ENCODE measurements at regions not wholly inside any gene's neighbourhood (a gene's known extent, or its start where the extent isn't known, plus 50 kb on each side); places are given as distances from the start of the nearest gene placed in this dataset.

- TF ChIP-seq, protein P1, sequence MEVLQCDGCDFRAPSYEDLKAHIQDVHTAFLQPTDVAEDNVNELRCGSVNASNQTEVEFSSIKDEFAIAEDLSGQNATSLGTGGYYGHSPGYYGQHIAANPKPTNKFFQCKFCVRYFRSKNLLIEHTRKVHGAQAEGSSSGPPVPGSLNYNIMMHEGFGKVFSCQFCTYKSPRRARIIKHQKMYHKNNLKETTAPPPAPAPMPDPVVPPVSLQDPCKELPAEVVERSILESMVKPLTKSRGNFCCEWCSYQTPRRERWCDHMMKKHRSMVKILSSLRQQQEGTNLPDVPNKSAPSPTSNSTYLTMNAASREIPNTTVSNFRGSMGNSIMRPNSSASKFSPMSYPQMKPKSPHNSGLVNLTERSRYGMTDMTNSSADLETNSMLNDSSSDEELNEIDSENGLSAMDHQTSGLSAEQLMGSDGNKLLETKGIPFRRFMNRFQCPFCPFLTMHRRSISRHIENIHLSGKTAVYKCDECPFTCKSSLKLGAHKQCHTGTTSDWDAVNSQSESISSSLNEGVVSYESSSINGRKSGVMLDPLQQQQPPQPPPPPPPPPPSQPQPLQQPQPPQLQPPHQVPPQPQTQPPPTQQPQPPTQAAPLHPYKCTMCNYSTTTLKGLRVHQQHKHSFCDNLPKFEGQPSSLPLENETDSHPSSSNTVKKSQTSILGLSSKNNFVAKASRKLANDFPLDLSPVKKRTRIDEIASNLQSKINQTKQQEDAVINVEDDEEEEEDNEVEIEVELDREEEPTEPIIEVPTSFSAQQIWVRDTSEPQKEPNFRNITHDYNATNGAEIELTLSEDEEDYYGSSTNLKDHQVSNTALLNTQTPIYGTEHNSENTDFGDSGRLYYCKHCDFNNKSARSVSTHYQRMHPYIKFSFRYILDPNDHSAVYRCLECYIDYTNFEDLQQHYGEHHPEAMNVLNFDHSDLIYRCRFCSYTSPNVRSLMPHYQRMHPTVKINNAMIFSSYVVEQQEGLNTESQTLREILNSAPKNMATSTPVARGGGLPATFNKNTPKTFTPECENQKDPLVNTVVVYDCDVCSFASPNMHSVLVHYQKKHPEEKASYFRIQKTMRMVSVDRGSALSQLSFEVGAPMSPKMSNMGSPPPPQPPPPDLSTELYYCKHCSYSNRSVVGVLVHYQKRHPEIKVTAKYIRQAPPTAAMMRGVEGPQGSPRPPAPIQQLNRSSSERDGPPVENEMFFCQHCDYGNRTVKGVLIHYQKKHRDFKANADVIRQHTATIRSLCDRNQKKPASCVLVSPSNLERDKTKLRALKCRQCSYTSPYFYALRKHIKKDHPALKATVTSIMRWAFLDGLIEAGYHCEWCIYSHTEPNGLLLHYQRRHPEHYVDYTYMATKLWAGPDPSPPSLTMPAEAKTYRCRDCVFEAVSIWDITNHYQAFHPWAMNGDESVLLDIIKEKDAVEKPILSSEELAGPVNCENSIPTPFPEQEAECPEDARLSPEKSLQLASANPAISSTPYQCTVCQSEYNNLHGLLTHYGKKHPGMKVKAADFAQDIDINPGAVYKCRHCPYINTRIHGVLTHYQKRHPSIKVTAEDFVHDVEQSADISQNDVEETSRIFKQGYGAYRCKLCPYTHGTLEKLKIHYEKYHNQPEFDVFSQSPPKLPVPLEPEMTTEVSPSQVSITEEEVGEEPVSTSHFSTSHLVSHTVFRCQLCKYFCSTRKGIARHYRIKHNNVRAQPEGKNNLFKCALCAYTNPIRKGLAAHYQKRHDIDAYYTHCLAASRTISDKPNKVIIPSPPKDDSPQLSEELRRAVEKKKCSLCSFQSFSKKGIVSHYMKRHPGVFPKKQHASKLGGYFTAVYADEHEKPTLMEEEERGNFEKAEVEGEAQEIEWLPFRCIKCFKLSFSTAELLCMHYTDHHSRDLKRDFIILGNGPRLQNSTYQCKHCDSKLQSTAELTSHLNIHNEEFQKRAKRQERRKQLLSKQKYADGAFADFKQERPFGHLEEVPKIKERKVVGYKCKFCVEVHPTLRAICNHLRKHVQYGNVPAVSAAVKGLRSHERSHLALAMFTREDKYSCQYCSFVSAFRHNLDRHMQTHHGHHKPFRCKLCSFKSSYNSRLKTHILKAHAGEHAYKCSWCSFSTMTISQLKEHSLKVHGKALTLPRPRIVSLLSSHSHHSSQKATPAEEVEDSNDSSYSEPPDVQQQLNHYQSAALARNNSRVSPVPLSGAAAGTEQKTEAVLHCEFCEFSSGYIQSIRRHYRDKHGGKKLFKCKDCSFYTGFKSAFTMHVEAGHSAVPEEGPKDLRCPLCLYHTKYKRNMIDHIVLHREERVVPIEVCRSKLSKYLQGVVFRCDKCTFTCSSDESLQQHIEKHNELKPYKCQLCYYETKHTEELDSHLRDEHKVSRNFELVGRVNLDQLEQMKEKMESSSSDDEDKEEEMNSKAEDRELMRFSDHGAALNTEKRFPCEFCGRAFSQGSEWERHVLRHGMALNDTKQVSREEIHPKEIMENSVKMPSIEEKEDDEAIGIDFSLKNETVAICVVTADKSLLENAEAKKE (CRISPR knock-in tag; IDR thresholded peaks at IDR 0.05), result no peak
- TF ChIP-seq CREB1 (CRISPR knock-in tag; IDR thresholded peaks at IDR 0.05; ENCODE audit: low read depth), result no peak
- TF ChIP-seq, protein P2, sequence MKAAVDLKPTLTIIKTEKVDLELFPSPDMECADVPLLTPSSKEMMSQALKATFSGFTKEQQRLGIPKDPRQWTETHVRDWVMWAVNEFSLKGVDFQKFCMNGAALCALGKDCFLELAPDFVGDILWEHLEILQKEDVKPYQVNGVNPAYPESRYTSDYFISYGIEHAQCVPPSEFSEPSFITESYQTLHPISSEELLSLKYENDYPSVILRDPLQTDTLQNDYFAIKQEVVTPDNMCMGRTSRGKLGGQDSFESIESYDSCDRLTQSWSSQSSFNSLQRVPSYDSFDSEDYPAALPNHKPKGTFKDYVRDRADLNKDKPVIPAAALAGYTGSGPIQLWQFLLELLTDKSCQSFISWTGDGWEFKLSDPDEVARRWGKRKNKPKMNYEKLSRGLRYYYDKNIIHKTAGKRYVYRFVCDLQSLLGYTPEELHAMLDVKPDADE (IDR thresholded peaks at IDR 0.05), result no peak
- TF ChIP-seq ZNF331 (CRISPR knock-in tag; IDR thresholded peaks at IDR 0.05; ENCODE audit: low read depth), result no peak
- TF ChIP-seq EZH2phosphoT487 (IDR thresholded peaks at IDR 0.05; ENCODE audit: unreplicated experiment), result no peak
- TF ChIP-seq EZH2 (IDR thresholded peaks at IDR 0.05; ENCODE audit: low read depth, unreplicated experiment), result no peak
- TF ChIP-seq ZNF114 (CRISPR knock-in tag; IDR thresholded peaks at IDR 0.05), result no peak
These were observed 1162.4 kb upstream of the NRXN1 start (continued) for GRCh38 chr2:52194342-52194741.

GRCh38 chr2:52193804-52194203, 1161.9 kb upstream of the NRXN1 start:
- H3K27ac ChIP-seq (ENCODE audit: low read depth), result no peak overlapping the region
- H2AFZ ChIP-seq, result no peak overlapping the region
- H3K79me2 ChIP-seq (replicated peaks; ENCODE audit: insufficient read depth), result no peaks in the 10 kb centered on the region
- H3K36me3 Mint-ChIP-seq (ENCODE audit: low read depth), result no peaks in the 10 kb centered on the region
- no peaks in the 10 kb centered on the region for H3K36me3 ChIP-seq (ENCODE audit: insufficient read depth)
- no peaks in the 10 kb centered on the region for H3K27me3 ChIP-seq (ENCODE audit: insufficient read depth)
- no peaks in the 10 kb centered on the region for H3K4me1 ChIP-seq (ENCODE audit: insufficient read depth)
- no peaks in the 10 kb centered on the region for H3K9me3 Mint-ChIP-seq
- H4K20me1 ChIP-seq (replicated peaks; ENCODE audit: insufficient read depth), result no peaks in the 10 kb centered on the region
- no peaks in the 10 kb centered on the region for H3F3A ChIP-seq (replicated peaks; ENCODE audit: low read depth)
- no peaks in the 10 kb centered on the region for H3K9me2 ChIP-seq (ENCODE audit: insufficient read depth)
- peaks cover 3% of the 10 kb centered on the region; the same call in 1 of the 3 replicates for H3K4me1 Mint-ChIP-seq
- no peak overlapping the region for H3K4me2 ChIP-seq
- H3K4me3 Mint-ChIP-seq, result no peak overlapping the region
- no peak overlapping the region for H3K27ac Mint-ChIP-seq
- H3K27me3 Mint-ChIP-seq (ENCODE audit: insufficient read depth, low read depth, poor library complexity), result no peaks in the 10 kb centered on the region
- no peak overlapping the region for H3K4me3 ChIP-seq
- ATAC-seq, result no peak
- DNase-seq (ENCODE audit: low spot score), result no peak
- no peak for TF ChIP-seq EZH2 (IDR thresholded peaks at IDR 0.05; ENCODE audit: low read depth, unreplicated experiment)
- TF ChIP-seq POLR2AphosphoS5 (IDR thresholded peaks at IDR 0.05; ENCODE audit: low read depth), result no peak
- TF ChIP-seq, protein P2 (IDR thresholded peaks at IDR 0.05), result no peak
- TF ChIP-seq, protein P3, sequence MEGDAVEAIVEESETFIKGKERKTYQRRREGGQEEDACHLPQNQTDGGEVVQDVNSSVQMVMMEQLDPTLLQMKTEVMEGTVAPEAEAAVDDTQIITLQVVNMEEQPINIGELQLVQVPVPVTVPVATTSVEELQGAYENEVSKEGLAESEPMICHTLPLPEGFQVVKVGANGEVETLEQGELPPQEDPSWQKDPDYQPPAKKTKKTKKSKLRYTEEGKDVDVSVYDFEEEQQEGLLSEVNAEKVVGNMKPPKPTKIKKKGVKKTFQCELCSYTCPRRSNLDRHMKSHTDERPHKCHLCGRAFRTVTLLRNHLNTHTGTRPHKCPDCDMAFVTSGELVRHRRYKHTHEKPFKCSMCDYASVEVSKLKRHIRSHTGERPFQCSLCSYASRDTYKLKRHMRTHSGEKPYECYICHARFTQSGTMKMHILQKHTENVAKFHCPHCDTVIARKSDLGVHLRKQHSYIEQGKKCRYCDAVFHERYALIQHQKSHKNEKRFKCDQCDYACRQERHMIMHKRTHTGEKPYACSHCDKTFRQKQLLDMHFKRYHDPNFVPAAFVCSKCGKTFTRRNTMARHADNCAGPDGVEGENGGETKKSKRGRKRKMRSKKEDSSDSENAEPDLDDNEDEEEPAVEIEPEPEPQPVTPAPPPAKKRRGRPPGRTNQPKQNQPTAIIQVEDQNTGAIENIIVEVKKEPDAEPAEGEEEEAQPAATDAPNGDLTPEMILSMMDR (conservative IDR thresholded peaks at IDR 0.05; ENCODE audit: low read depth in 2 of 2), result no peak
- no peak for TF ChIP-seq ZNF331 (CRISPR knock-in tag; IDR thresholded peaks at IDR 0.05; ENCODE audit: low read depth)
- TF ChIP-seq, protein P4, sequence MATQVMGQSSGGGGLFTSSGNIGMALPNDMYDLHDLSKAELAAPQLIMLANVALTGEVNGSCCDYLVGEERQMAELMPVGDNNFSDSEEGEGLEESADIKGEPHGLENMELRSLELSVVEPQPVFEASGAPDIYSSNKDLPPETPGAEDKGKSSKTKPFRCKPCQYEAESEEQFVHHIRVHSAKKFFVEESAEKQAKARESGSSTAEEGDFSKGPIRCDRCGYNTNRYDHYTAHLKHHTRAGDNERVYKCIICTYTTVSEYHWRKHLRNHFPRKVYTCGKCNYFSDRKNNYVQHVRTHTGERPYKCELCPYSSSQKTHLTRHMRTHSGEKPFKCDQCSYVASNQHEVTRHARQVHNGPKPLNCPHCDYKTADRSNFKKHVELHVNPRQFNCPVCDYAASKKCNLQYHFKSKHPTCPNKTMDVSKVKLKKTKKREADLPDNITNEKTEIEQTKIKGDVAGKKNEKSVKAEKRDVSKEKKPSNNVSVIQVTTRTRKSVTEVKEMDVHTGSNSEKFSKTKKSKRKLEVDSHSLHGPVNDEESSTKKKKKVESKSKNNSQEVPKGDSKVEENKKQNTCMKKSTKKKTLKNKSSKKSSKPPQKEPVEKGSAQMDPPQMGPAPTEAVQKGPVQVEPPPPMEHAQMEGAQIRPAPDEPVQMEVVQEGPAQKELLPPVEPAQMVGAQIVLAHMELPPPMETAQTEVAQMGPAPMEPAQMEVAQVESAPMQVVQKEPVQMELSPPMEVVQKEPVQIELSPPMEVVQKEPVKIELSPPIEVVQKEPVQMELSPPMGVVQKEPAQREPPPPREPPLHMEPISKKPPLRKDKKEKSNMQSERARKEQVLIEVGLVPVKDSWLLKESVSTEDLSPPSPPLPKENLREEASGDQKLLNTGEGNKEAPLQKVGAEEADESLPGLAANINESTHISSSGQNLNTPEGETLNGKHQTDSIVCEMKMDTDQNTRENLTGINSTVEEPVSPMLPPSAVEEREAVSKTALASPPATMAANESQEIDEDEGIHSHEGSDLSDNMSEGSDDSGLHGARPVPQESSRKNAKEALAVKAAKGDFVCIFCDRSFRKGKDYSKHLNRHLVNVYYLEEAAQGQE (IDR thresholded peaks at IDR 0.05; ENCODE audit: unreplicated experiment), result no peak

Measured in GM23338 (cell line).